LHCN-M2 (cell line): ENCODE measurements at regions not wholly inside any gene's neighbourhood (a gene's known extent, or its start where the extent isn't known, plus 50 kb on each side); places are given as distances from the start of the nearest gene placed in this dataset.
A peak's percentile ranks its signal among the peaks of the same experiment; 100 is the strongest.

Source experiments
- DNase-seq: peaks from one replicate; pipeline ENCODE4 v3.0.0-alpha.2; 2012; ENCODE audit warnings: low read depth

GRCh38 chr15:79659691-79660090, 227.6 kb downstream of the MINAR1 start:
- no peak for DNase-seq

- DNase-seq: no peak
Observed at GRCh38 chr15:79661411-79661810, 229.3 kb downstream of the MINAR1 start.

- DNase-seq: peak; percentile 88
Observed at GRCh38 chr15:79673416-79674123, 223.2 kb downstream of the MTHFS start.

DNA sequence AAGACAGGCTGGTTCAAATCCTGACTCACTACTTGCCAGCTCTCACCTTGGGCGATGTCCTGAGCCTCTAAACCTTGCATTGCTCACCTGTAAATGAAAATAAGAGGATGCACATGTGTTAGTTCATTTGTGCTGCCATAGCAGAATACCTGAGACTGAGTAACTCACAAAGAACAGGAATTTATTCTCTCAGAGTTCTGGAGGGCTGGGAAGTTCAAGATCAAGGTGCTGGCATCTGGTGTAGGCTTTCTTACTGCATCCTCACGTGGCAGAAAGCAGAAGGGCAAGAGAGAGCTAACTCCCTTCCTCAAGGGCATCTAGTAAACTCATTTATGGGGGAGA, 222.7 kb downstream of the MTHFS start:
- no peak for DNase-seq

DNA sequence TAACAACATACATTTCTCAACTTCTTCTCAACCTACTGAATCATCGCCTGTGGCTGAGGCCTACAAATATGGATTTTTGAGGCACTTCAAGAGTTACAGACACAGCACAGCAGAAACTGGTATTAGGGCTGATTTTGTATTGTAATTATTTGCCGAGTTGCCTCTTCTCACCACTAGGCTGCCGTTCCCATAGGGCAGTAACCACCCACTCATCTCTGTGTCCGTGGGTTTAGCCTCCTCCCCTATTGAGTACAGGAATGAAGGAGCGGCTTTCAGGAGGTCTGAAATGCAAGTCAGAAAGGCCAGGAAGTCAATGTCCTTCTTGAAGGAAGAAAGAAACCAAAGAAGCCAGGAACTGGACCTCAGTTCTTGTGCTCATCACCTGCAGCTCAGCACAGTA, 220.8 kb downstream of the MTHFS start:
- peak; percentile 6 for DNase-seq

- no peak for DNase-seq
Observed at GRCh38 chr15:79676621-79677020, 220.2 kb downstream of the MTHFS start.

DNA sequence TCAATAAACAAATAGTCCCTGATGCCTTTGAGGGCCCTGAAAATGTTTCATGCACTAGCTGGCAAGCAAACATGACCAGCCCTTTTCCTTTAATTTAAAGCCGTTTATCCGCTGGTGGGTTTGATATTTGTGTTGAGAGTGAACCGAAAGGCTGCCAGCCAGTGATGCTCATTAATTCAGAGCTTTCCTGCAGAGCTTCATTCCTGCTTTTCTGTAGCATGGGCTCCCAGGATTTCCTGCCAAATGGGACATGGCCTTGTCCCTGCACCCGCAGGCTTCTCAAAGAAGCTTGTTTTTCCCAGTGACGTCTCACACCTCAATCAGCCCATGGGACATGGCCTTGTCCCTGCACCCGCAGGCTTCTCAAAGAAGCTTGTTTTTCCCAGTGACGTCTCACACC, 219.6 kb downstream of the MTHFS start:
- no peak for DNase-seq

- DNase-seq: no peak
Observed at GRCh38 chr15:79678032-79678701, 218.6 kb downstream of the MTHFS start.

GRCh38 chr15:79680720-79681119, 216.1 kb downstream of the MTHFS start:
- DNase-seq: peak; percentile 69

- peak; percentile 57 for DNase-seq
Observed at GRCh38 chr15:79682285-79682684, 214.5 kb downstream of the MTHFS start.

- peak; percentile 58 for DNase-seq
Observed at GRCh38 chr15:79682851-79683288, 213.9 kb downstream of the MTHFS start.

- no peak for DNase-seq
Observed at GRCh38 chr15:79689030-79689429, 207.8 kb downstream of the MTHFS start.

DNA sequence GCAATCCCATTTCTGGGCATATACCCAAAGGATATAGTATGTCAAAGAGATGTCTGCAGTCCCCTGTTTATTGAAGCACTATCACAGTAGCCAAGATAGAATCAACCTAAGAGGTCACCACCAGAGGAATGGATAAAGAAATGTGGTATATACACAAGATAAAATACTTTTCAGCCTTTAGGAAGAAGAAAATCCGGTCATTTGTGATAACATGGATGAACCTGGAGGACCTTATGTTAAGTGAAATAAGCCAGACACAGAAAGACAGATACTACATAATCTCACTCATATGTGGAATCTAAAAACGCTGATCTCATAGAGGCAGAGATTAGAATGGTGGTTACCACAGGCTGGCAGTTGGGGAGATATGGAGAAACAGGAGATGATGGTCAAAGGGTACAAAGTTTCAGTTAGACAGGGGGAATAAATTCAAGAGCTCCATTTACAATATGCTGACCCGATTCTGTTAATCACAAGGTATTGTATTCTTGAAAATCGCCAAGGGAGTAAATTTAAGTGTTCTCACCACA, 195.8 kb downstream of the MTHFS start:
- DNase-seq: no peak

DNA sequence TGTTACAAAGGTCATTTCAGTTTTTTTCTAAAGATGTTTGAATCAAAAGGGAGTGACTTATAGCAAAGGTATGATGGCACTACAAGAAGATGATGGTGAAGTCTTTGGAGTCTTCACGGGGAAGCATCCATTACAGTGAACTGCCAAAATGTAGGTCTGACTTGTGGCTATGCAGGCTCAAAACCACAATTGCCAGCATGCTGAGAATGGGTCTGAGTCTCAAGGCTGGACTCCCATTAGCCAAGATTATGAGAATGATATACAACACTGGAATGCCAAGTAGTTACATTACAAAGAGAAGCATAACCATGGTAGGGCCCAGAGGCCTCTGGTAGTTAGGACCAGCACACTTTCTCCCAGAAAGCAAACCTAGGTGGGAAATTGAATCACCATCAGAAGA, 194.2 kb downstream of the MTHFS start:
- DNase-seq: no peak

GRCh38 chr15:79721256-79721655, 175.6 kb downstream of the MTHFS start:
- no peak for DNase-seq

DNA sequence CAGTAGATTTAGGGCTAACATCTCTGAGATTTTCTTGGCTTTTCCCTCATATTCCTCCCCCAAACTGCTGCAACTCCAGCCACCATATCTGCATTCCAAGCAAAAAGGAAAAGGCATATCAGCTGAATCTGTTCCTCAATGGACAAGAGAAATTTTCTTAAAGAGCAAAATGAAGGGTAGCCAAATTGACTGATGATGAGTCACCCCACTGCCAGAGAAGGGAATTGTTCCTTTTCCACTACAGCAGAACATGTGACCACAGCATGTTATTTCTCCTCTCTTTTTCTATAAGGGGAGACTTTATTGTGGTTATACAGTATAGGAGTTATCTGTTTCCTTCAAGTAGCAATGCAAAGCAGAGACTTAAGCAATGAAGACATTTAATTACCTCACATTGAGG, 172.5 kb downstream of the MTHFS start:
- DNase-seq: peak; percentile 48

DNA sequence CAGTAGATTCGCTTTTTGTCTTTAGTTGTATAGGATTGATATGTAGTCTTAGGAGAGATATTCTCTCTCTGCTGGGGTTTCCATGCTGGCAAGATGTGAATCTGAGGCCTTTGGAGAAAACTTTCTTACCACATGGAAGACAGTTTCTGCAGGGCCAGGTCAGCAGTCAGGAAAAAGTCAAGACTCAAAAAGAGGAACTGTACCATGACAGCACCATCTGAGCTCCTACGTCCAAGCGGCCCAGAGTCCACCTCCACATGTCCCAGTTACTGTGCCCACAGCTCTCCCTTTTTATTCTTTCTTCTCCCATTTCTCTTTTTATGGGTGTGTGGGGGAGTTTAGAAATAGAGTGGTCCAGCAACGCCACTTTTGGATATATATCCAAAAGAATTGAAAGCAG, 172.0 kb downstream of the MTHFS start:
- no peak for DNase-seq

GRCh38 chr15:79728867-79729266, 167.9 kb downstream of the MTHFS start:
- DNase-seq: no peak

- DNase-seq: no peak
Observed at GRCh38 chr15:79736435-79737000, 160.3 kb downstream of the MTHFS start.

GRCh38 chr15:79738143-79738542, 158.7 kb downstream of the MTHFS start:
- DNase-seq: no peak

DNA sequence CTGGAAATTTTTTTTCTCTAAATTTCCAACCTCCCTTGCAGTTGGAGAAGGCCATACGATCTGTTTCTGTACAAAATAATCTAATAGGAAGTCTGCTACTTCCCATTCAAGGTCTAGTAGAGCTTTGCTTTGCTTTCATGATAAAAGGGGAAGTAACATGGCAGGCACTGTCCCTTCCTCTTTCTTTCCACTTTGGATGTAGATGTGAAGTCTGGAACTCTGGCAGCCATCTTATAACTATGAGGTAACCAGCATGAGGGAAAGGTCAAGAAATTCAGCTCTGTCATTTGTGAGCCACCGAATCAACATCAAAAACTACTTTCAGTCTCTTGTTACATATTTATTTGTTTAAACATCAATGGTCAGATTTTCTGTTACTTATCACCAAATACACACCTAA, 156.3 kb downstream of the MTHFS start:
- no peak for DNase-seq

DNA sequence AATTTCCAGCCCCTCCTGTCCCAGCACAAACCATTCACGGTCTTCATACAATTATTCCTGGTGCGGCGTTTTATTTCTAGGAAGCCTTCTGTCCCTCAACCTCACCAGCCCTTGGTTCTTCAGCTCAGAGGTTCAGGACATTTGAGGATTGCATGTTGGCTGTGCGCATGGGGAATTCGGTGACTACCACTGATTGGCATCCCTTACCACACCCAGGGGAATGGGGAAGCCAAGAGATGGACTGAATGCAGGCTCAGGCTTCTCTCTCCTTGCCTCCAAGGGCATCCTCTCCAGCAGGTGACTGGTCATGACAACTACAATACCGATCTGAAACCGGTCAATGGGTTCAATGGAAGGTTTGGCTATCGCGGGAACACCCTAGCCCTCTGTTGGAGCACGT, 153.8 kb downstream of the MTHFS start:
- peak; percentile 6 for DNase-seq

DNA sequence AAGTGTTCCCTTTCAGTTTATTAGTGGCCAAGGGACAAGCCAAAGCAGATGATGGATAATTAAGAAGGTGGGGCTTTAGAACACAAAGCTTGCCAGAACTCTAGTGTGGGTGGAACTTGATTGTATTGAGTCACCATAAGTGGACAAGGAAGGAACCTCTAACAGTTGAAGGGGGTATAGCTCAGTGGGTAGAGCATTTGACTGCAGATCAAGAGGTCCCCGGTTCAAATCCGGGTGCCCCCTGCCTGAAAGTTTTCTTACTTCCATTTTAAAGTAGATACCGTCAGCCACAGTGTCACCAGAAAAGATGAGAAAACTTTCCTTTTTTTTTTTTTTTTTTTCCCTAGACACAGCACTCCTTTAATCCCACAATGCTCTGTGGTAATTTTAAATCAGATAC, 152.3 kb downstream of the MTHFS start:
- peak; percentile 8 for DNase-seq
